ENCODE measurements at regions not wholly inside any gene's neighbourhood (a gene's known extent, or its start where the extent isn't known, plus 50 kb on each side); places are given as distances from the start of the nearest gene placed in this dataset.
"Not testable (repeated sequence)": the region's sequence is repeated elsewhere in the genome, so short reads cannot be mapped to it uniquely, and the experiment has no call there.

DNA sequence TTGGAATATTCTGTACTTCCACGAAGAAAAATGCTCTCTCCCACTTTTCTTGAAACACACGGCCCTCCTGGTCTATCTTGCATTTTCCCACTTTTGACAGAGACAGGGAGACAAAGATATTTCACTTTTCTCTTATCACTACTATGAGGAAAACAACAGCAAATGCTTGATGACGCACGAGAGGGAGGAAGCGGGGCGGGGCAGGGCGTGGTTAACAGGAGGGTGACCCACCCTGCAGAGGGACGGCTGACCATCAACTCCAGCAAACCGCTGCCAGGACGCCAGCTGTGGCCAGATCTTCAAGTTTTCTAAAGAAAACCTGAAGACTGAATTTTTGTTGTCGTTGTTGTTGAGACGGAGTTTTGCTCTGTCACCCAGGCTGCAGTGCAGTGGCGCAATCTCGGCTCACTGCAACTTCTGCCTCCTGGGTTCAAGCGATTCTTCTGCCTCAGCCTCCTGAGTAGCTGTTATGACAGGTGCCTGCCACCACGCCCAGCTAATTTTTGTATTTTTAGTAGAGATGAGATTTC is 63.8 kb downstream of the NSUN5 start:
- not testable (repeated sequence) for DNase-seq

DNA sequence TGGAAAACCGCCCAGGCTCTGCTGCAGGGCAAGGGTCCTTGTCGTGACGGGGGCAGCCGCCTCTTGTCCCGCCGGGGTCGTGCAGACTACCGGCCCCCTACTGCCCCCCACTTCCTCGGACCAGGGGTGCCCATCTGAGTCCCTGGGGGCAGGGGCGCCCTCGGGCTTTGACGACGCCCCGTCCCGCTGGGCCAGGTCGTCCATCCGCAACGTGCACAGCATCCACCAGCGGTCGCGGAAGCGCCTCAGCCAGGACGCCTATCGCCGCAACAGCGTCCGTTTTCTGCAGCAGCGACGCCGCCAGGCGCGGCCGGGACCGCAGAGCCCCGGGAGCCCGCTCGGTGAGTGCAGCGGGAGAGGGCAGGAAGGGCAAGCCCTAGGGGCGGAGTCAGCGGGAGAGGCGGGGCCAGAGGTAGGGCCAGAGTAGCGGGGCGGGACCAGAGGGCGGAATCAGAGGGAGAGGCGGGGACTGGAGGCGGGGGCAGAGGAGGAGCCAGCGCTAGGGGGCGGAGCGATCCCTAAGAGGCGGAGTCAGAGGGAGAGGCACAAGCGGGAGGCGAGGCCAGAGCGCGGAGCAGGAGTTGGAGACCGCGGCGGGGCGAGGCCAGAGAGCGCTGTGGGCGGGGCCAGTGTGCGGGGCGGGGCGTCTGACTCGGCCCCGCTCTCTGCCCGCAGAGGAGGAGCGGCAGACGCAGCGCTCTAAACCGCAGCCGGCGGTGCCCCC is 73.5 kb downstream of the NSUN5 start:
- DNase-seq = not testable (repeated sequence)

DNA sequence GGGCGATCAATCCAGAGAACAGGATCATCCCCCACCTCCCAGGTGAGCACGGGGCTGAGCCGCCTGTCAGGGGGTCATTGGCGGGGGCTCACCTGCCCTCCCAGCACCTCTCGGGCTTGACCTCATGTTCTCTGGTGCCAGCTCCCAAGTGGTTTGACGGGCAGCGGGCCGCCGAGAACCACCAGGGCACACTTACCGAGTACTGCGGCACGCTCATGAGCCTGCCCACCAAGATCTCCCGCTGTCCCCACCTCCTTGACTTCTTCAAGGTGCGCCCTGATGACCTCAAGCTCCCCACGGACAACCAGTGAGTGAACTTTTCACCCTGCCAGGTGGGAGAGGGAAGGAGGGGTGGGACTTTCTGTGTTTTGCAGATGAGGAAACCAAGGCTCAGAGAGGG is 82.9 kb downstream of the NSUN5 start:
- peak; percentile 18 for DNase-seq

DNA sequence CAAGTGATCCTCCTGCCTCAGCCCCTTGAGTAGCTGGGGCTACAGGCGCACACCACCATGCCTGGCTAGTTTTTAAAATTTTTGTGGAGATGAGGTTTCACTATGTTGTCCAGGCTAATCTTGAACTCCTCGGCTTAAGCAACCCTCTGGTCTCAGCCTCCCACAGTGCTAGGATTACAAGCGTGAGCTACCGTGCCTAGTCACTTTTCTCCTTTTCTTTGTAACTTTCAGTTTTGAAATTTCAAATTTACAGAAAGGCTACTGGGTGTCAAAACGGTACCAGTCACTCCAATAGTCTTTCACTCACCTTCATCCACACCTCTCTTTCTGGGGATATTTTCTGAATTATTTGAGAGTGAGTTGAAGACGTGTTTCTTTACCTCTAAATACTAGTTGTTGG is 86.9 kb downstream of the NSUN5 start:
- not testable (repeated sequence) for DNase-seq

DNA sequence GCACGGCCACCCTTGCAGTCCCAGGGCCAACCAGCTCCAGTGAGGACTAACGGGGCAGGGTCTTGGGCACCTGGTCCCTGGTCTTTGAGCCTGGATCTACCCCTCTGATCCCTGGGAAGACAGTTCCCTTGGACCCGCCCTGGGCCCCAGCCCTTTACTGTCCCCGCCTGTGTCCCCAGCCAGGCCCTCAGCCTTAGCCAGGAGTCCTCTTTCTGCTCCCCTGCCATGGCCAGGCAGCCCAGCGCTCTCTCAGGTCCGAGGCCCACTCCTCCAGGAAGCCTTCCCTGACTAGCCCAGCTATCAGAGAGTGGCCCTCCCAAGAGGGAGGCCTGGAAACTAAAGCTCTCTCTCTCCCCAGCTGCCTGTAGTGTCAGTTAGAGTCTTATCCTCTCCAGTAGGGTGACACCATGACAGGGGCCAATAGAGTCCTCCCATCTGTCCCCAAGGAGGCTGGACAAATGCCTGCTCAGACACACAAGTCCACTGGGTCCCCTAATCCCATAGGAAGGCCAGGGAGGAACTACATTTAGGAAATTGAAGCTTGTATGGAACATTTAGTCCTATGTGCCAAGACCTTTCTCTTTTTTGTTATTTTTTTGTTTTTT is 87.8 kb downstream of the NSUN5 start:
- DNase-seq = not testable (repeated sequence)

DNA sequence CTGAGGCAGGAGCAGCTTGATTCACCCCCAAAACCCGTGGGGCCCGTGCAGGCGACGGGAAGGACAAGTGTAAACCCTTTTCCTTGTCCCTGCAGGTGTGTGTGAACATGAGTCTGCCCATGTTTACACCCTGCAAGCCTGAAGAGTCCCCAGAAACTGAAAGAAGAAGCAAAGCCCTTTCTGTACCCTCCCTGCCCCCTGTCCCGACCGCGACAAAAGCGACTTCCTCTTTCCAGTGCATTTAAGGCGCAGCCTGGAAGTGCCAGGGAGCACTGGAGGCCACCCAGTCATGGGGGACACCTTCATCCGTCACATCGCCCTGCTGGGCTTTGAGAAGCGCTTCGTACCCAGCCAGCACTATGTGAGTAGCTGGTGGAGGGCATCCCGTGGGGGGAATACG is 88.3 kb downstream of the NSUN5 start:
- not testable (repeated sequence) for DNase-seq

DNA sequence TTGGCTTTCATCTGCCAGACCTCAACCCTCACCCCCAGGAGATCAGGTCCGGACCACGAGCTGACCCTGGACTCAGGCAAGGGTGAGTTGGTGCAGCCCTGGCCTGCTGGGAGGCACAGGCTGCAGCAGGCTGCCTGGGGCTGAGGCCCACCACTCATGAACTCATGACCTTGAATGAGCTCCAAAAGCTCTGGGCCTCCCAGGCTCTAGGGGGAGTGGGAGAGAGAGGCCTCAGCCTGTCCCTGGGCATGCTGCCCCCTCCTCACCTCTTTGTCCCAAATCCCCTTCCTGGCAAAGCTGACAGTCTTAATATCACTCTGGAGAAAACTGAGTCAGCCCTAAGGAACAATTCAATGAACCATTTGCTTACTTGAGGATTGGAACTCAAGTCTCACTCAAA is 89.8 kb downstream of the NSUN5 start:
- DNase-seq = not testable (repeated sequence)

DNA sequence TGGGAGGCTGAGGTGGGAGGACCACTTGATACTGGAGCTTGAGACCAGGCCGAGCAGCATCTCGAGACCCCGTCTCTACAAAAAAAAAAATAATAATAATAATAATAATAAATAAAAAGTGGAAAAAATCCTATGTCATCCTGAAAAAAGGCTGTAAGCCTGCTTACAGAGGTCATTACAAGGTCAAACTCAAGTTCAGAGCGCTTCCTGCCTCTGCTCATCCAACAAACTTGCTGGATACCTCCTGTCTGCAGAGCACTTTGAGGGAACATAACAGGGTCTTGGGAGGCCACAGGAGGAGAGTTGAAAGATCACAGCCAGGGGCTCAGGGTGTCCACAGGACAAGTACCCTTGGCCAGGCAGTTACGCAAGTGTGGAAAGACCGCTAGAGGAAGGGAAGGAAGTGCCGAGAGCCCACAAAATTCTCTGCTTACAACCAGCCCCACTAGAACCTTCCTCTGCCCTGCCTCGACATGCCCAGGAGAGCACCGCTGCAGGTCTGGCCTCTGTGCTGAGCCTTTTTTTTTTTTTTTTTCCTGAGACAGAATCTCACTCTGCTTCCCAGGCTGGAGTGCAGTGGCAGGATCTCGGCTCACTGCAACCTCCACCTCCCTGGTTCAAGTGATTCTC is 92.5 kb downstream of the NSUN5 start:
- DNase-seq = not testable (repeated sequence)

DNA sequence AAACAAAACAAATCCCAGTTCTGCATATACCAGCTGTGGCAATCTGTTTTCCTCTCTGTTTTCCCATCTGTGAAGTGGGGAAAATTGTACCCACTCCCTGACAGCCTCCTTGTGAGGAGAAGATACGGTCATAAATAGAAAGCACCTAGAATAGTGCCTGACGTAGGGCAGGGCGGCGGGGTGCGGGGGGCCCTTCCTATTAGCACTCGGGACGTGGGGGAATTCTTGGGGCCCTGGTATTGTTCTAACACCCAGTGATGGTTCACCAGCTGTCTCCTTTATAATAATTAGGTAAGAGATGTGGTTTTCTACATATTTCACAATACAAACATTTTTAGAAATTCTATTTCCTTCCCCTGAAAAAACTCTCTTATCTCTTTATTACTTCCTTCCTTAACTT is 93.4 kb downstream of the NSUN5 start:
- DNase-seq = not testable (repeated sequence)

DNA sequence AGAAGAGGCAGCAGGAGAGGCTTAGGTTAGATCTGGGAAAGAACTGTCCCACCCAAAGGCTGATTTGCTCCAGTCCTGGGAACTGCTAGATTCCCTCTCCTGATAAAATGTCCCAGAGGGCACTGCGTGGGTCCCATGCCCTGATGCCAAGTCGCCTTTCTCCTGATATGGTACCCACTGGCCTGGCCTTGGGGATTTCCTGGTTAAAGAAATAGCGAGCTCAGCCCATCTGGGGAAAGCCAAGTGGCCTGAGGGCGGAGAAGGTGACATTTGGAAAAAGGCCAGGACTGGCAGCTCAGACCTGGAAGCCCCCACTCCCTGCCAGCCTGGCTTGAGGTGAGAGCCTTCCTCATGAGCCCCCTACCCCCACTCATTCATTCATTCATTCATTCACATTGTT is 94.2 kb downstream of the NSUN5 start:
- DNase-seq = not testable (repeated sequence)

DNA sequence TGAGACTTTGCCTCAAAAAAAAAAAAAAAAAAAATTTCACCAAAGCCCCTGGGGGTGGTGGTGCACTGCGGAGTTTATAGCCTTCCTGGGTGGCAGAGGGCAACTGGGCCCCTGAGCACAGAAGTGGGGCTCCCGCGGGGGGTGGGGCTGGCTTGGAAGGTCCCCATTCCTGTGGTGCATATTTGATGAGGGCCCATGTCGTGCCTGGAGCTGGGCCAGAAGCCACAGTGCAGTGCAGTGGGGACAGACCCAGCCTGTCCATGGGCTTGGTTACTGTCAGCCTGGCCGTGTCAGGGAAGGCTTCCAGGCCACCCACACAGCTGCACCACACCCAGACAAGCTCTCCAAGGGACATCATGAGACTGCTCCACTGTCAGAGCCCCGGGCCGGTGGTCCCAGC is 95.5 kb downstream of the NSUN5 start:
- DNase-seq = not testable (repeated sequence)

DNA sequence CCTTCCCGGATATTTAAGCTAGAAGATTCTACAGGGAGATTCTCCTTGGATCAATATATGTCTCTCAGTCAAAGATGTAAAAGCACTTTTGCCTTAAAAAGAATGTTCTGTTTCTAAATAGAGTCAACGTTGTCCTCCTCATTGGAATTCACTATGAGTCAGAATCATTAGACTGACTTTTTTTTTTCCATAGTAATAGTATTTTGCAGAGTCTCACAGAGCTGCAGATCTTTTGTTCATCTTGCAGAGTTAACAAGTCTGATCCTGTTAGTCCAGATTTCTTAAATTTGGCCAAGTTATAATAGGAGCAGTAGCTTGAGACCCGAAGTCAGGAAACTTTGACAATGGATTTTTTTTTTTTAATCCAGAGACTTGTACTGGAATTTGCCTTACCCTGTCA is 103.0 kb downstream of the NSUN5 start:
- DNase-seq = not testable (repeated sequence)

DNA sequence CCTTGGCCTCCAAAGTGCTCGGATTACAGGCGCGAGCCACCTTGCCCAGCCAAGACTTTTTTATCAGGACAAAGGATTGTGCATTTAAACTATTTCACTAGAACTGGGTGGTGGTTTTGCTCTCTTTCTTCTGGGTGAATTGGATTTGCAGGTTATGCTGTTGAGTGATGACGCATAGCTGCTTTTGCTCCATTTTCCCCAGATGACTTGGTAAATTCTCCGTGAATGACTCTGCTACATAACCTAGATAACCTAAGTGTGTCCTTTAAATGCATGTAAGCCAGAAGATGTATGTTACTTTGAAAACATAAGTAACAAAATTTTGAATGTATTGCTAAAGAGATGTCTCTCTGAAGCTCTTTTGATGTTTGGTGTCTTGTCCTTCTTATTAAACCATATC is 103.7 kb downstream of the NSUN5 start:
- DNase-seq = not testable (repeated sequence)

DNA sequence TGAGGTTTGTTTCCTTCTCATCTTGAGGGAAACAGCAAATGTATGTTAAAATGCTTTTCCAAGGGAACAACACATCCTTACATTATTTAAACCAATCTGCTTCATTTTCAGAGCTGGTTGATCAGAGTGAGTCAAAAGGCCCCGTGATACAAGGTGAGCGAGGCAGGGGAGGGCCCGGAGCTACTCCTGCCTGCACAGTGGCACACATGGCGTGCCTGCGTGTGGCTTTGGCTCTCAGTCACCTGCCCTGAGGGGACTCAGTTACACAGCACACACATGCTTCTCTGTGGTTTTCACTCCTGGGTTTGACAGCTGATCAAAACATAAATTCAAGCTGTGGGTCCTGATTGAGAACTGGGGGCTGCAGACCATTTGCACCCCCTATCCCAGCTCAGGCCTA is 105.3 kb downstream of the NSUN5 start:
- not testable (repeated sequence) for DNase-seq

DNA sequence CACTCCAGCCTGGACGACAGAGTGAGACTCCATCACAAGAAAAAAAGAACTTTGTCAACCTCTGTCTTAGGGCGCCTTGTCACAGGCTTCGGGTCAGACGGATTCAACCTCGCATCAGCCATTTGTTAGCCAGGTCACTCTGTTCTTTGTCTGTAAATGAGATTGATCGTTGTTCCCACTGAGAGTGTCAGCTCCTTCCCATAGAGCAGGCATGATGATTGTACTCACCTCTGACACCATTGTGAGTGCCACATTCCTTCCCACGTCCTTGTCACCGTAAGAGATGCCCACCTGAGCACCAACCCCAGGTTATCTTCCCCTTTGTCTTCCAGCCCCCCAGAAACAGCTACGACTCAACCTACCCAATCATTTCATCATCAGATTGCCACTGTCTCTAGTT is 107.4 kb downstream of the NSUN5 start:
- peak; percentile 19 for DNase-seq

DNA sequence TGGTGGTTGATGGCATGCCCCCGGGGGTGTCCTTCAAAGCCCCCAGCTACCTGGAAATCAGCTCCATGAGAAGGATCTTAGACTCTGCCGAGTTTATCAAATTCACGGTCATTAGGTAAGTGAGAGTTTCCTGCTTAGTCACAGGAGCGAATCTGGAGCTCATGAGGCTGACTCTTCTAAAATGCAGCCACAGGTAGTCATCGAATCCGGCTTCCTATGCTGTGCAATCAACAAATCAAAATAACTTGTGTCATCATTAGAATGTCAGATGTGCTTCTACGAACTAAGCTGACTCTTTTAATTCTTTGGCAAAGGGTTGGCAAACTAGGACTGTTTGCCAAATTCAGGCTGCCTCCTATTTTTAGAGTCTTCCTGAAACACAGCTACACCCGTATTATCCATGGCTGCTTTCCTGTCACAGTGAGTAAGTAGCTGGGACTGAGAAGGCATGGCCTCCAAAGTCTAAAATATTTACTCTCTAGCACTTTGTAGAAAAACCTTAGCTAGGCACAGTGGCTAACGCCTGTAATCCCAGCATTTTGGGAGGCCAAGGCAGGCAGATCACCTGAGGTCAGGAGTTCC is 108.0 kb downstream of the NSUN5 start:
- DNase-seq = not testable (repeated sequence)

DNA sequence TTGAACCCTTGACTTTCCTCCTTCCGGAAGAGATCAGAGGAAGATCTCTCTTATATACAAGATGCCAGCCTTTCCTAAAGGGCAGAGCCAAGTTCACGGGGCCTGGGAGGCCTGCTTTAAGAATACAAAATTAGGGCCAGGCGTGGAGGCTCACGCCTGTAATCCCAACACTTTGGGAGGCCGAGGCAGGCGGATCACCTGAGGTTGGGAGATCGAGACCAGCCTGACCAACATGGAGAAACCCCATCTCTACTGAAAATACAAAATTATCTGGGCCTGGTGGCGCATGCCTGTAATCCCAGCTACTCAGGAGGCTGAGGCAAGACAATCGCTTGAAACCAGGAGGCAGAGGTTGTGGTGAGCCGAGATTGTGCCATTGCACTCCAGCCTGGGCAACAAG is 108.2 kb upstream of the SPDYE9 start:
- not testable (repeated sequence) for DNase-seq

DNA sequence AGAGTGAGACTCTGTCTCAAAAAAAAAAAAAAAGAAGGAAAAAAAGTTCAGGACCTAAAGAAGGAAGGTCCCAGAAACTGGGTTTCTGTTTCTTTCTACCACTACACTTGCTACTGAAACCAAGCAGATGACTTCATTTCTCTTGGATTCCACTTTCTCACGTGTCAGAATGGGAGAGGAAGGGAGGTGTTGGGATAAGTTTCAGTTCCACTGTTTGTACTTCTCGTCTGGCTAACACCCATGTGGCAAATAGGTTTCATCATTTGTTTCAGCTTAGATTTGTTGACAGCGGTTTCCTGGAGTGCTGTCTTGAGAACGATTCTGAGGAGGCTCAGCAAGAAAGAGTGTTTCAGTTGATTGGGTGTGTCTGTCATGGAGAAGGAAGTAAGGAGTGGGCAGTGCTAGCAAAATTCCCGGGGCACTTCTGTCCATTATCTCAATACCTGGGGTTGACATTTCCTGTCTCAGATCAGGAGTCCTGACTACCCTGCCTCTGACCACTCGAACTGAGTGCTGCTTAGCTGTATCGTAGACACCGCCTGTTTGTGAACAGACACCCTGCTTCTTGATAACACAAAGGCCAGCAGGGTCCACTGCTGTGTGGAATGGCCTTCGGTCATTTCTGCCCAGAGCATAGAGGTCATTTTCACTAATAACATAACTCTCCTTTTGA is 104.8 kb upstream of the SPDYE9 start:
- DNase-seq = not testable (repeated sequence)

DNA sequence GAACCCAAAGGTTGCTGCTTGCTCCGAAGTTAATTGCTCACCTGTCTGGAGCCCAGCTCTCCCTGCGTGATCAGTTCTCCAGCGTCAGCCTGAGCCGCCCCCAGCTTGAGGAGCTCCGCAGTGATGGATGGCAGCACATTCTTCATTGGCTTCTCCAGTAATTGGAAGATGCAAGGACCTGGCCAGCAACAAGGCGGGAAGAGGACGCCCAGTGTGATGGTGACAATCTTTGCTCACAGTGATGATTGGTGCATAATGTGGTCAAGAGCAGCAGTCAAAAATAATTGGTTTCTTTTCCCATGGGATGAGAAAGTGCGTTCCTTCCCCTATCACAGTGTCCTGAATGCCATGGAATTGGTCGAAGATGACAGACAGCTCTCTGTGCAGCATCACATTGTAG is 102.4 kb upstream of the SPDYE9 start:
- DNase-seq = not testable (repeated sequence)

DNA sequence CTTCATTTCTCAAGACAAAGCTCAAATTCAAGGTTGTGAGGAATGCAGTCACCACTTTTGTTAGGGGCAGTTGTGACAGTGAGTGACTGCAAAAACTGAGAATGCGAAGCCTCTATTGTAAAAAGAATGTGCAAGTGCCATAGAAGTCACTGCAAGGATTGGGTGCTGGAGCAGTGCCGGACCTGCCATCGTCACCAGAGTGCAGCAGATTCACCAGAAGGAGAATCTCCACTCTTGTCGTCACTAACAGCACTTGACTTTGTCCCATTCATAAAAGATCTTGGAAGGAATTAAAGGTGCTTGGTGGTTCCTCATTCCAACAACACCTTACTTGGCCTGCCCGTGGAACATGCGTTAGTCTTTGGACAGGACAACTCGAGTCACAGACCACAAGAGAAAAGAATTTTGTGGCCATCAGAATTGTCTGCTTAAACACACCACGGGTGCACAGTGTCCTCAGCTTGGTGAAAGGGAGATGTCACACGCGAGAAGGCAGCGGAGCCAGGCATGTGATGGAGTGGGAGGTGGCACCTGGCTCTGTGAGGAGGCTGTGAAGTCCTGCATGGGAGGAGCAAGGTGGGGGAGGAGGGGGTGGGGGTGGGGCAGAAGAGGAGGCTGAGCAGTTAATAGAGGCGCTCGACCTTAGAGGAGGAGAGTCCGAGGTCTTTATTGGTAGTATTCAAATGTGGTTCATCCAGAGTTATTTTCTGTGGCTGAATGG is 100.9 kb upstream of the SPDYE9 start:
- not testable (repeated sequence) for DNase-seq

DNA sequence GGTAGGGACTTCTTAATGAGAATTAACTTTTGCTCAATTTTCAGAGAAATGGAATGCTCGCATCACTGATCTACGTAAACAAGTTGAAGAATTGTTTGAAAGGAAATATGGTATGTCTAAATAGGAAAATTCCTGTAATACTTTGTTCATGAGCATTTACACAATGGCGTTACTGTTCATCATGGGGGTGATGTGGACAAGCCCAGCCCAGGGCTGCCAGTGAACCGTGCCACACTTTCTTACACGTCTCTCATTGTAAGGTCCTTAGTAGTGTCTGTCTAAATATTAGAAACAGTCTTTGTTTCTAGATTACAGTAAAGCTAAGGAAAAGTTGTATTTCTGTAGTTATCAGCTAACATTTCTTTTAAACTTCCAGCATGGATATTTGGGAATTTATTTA is 91.0 kb upstream of the SPDYE9 start:
- not testable (repeated sequence) for DNase-seq

DNA sequence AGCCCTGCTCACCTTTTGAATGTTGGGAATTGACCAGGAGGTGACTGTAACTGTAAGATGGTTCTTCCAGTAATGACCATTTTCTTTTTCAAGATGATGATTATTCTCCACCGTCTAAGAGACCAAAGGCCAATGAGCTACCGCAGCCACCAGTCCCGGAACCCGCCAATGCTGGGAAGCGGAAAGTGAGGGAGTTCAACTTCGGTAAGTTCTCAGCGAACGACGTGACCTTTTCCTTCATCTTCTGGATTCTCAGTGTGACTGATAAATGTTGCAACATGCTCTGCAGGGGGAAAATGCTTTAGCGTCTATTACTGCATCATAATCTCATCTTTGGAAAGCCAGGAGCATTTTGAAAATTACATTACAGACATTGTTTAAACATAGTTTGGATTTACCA is 89.5 kb upstream of the SPDYE9 start:
- DNase-seq = not testable (repeated sequence)

Data from left hindlimb (tissue), 1 donor.